Effector memory CD4-positive, alpha-beta T cell (primary cell): ENCODE measurements at regions not wholly inside any gene's neighbourhood (a gene's known extent, or its start where the extent isn't known, plus 50 kb on each side); places are given as distances from the start of the nearest gene placed in this dataset.

Source experiments
- DNase-seq, 3 donors: peaks; one replicate each; pipeline ENCODE4 v3.0.0-alpha.2; 2020
- H3K27ac ChIP-seq: 2 replicates; pipeline ENCODE4 v1.7.0; 2013; ENCODE audit warnings: mild to moderate bottlenecking, low read length, moderate library complexity; ENCODE audit not compliant: insufficient read depth, poor library complexity, severe bottlenecking
- H3K27me3 ChIP-seq: replicated peaks from 2 replicates; pipeline ENCODE4 v1.7.0; 2013; ENCODE audit warnings: mild to moderate bottlenecking, low read length; ENCODE audit not compliant: insufficient read depth, control insufficient read depth, poor library complexity, severe bottlenecking
- H3K36me3 ChIP-seq: 2 replicates; pipeline ENCODE4 v1.7.0; 2013; ENCODE audit warnings: mild to moderate bottlenecking, low read length, moderate library complexity; ENCODE audit not compliant: control insufficient read depth, insufficient read depth
- H3K4me1 ChIP-seq: 2 replicates; pipeline ENCODE4 v1.7.0; 2013; ENCODE audit warnings: low read length, mild to moderate bottlenecking; ENCODE audit not compliant: control insufficient read depth, insufficient read depth, poor library complexity, severe bottlenecking
- H3K4me3 ChIP-seq: 2 replicates; pipeline ENCODE4 v1.7.0; 2013; ENCODE audit warnings: low read length, low read depth, mild to moderate bottlenecking; ENCODE audit not compliant: insufficient read depth, poor library complexity, severe bottlenecking
- H3K9me3 ChIP-seq: 2 replicates; pipeline ENCODE4 v1.7.0; 2013; ENCODE audit warnings: mild to moderate bottlenecking, low read length, moderate library complexity; ENCODE audit not compliant: control insufficient read depth

DNA sequence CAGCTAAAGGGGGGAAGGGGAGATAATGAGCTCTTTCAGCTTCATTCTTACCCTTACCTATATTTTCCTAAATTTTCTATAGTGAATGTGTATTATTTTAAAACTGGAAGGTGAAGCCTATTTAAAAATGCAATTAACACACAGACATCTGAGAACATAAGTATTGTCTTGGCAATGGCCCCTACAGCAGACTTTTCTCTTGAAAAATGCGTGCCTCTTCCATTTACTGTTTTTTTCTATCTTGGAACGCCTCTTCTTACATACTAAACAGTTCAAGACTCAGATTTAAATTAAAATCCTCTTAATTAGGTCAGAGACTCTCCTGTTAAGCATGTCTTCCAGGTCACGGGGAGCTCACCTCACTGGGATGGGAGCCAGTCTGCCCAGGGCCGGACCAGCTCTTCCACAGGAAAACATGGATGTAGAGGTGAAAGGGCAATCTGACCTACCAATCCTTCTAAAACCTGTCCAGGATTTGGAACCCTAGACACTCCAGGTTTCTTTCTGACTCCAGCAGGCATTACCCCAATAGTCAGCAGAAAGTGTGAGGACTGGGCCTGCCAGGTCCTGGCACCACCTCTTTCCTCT, 137.3 kb downstream of the ZNF281 start:
- no peaks in the 10 kb centered on the region for H3K27me3 ChIP-seq
- no peaks in the 10 kb centered on the region for H3K9me3 ChIP-seq
- H3K4me3 ChIP-seq, result no peak overlapping the region
- no peak overlapping the region for H3K27ac ChIP-seq
- no peak for DNase-seq
- H3K4me1 ChIP-seq, result no peaks in the 10 kb centered on the region
- H3K36me3 ChIP-seq, result no peaks in the 10 kb centered on the region

DNA sequence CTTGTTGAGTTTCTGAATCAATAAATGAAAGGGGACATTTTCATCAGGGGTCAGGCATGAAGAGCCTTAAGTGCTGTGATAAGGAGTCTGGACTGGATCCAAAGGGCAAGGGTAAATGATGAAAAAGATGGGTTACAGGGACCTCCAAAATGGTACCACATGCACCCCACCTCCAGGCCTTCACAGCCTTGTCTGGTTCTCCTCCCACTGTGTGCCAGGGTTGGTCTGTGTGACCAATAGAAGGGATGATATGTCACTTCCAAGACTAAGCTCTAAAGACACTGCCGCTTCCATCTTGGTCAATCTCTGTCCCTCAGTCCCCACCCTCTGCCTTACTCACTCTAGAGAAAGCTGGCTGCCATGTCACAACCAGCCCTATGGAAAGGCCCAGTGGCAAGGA, 140.6 kb downstream of the ZNF281 start:
- H3K9me3 ChIP-seq, result no peaks in the 10 kb centered on the region
- no peaks in the 10 kb centered on the region for H3K27me3 ChIP-seq
- no peak for DNase-seq
- H3K27ac ChIP-seq, result no peak overlapping the region
- H3K36me3 ChIP-seq, result no peaks in the 10 kb centered on the region
- H3K4me3 ChIP-seq, result no peak overlapping the region
- no peaks in the 10 kb centered on the region for H3K4me1 ChIP-seq

DNA sequence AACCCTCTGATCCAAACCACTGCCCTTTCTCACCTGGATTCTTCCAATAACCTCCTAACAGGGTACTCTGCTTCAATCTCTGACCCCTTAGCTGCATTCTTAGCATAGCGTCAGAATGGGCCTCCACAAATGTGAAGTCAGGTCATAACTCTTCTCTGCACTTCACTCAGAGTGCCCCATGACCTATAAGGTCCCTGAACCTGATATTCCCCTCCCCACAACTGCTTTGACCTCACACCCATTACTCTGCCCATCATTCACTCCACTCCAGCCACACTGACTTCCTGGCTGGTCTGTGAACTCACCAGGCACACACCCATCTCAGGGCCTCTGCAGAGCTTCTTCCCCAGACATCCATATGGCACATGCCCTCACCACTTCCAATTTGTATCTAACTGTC, 141.9 kb downstream of the ZNF281 start:
- DNase-seq, result no peak
- H3K9me3 ChIP-seq, result no peaks in the 10 kb centered on the region
- H3K4me1 ChIP-seq, result no peaks in the 10 kb centered on the region
- no peaks in the 10 kb centered on the region for H3K36me3 ChIP-seq
- no peak overlapping the region for H3K4me3 ChIP-seq
- no peak overlapping the region for H3K27ac ChIP-seq
- no peaks in the 10 kb centered on the region for H3K27me3 ChIP-seq

- no peaks in the 10 kb centered on the region for H3K27me3 ChIP-seq
- no peak overlapping the region for H3K4me3 ChIP-seq
- no peaks in the 10 kb centered on the region for H3K9me3 ChIP-seq
- no peaks in the 10 kb centered on the region for H3K36me3 ChIP-seq
- no peaks in the 10 kb centered on the region for H3K4me1 ChIP-seq
- DNase-seq, result no peak
- no peak overlapping the region for H3K27ac ChIP-seq
Measured at GRCh38 chr1:200267458-200267857, 142.4 kb downstream of the ZNF281 start.

DNA sequence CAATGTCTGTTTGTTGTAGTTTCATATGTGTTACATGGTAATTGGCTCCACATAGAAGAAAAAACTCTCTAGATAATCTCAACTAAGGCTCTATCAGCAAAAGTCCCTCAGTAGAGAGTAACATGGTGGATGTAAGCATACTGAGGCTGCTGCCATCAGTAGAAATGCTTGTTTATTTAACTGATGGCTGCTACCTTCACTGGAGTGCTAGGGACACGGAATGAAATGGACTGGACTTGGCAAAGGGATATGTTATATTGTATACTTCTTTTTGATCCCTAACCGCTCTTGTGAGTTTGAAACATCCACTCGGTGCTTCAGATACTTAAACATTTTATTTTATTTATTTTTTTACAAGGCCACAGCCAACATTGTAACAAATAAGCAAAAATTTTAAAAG, 143.0 kb downstream of the ZNF281 start:
- H3K9me3 ChIP-seq, result no peaks in the 10 kb centered on the region
- H3K27ac ChIP-seq, result no peak overlapping the region
- H3K4me3 ChIP-seq, result no peak overlapping the region
- H3K4me1 ChIP-seq, result no peaks in the 10 kb centered on the region
- no peaks in the 10 kb centered on the region for H3K36me3 ChIP-seq
- DNase-seq, result no peak
- H3K27me3 ChIP-seq, result no peaks in the 10 kb centered on the region

DNA sequence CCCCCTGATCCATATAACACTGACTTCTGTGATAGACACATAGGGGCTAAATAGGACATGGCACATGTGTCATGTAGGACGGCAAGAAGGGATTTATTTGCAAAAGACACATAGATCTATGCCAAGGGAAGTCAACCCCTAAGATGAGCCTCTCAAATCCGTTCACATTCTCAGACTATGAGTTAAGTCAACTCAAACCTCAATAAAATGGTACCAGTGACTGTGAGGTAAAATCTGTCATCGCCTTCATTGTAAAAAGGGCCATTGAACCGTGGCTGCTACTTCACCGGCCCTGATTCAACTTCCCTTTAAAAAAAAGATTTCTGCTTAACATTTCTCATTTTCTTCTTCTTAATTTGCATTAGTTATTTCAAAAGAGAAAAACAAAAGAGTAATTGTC, 144.0 kb downstream of the ZNF281 start:
- DNase-seq, result no peak
- Histone ChIP-seq H3K9me3 (no peaks in the 10 kb centered on the region), H3K4me3 (no peak overlapping the region), H3K4me1 (no peaks in the 10 kb centered on the region), H3K27me3 (no peaks in the 10 kb centered on the region), H3K36me3 (no peaks in the 10 kb centered on the region), H3K27ac (no peak overlapping the region)

DNA sequence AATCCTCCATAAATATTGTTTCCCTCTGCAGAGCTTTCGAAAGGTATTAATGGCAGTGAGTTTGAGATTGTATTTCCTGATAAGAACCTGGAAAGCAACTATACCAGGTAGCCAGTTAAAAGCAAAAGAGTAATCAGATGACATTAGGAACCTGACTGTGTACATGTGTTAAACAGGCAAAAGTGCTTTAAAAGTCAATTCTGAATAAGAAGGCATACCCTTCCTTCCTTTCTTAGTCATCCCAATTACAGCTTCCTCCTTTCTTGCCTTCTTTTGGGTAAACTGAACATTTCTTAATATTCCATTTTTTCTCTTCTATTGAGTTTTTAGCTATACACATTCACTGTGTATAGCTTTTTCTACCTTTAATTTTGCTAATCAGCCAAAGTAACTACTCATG, 144.7 kb downstream of the ZNF281 start:
- H3K4me3 ChIP-seq, result no peak overlapping the region
- H3K36me3 ChIP-seq, result no peaks in the 10 kb centered on the region
- no peak overlapping the region for H3K27ac ChIP-seq
- H3K9me3 ChIP-seq, result no peaks in the 10 kb centered on the region
- H3K27me3 ChIP-seq, result no peaks in the 10 kb centered on the region
- no peak for DNase-seq
- H3K4me1 ChIP-seq, result no peaks in the 10 kb centered on the region

- Histone ChIP-seq H3K36me3 (no peaks in the 10 kb centered on the region), H3K9me3 (no peaks in the 10 kb centered on the region), H3K27ac (no peak overlapping the region), H3K4me3 (no peak overlapping the region), H3K27me3 (no peaks in the 10 kb centered on the region), H3K4me1 (no peaks in the 10 kb centered on the region)
- DNase-seq, result no peak
Measured at GRCh38 chr1:200263203-200263602, 146.6 kb downstream of the ZNF281 start.

- DNase-seq, result no peak
- Histone ChIP-seq H3K27ac (no peak overlapping the region), H3K27me3 (no peaks in the 10 kb centered on the region)
Measured at GRCh38 chr1:200262326-200262965, 147.4 kb downstream of the ZNF281 start.

DNA sequence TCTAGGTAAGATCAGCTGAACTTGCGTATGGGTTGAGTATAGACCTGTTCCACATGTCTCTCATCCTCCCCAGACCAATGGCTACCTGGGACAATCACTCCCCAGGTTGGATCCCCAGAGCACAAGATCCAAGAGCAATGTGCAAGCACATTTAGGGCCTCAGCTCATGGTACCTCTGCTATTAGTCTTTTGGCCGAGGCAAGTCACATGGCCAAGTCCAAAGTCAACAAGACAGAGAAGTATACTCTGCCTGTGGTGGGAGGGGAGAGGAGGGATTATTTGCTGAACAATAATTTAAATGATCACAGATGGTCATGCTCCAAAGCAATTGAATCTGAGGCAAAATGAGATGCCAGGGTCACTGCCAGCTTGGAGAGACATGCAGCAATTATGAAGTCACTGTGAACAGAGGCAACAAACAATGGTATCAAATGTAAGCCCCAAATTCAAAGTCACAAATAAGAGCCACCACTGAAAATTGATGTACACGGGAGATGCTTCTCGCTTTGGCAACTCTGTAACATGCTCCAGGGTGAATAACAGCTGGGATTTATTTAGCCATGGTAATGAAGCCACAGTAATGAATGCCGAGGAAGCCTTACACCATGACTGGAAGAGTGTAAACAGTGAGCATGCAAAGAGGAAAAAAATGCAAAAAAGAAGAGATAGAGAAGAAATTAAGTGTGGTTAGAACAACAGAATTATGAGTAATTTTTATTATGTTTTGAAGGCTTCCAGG, 149.1 kb downstream of the ZNF281 start:
- DNase-seq, result no peak
- no peak overlapping the region for H3K27ac ChIP-seq
- no peaks in the 10 kb centered on the region for H3K4me1 ChIP-seq
- no peaks in the 10 kb centered on the region for H3K9me3 ChIP-seq
- H3K36me3 ChIP-seq, result no peaks in the 10 kb centered on the region
- no peaks in the 10 kb centered on the region for H3K27me3 ChIP-seq
- no peak overlapping the region for H3K4me3 ChIP-seq

More at GRCh38 chr1:200262326-200262965, 147.4 kb downstream of the ZNF281 start:
- H3K4me1 ChIP-seq, result no peaks in the 10 kb centered on the region
- no peaks in the 10 kb centered on the region for H3K9me3 ChIP-seq
- no peak overlapping the region for H3K4me3 ChIP-seq
- no peaks in the 10 kb centered on the region for H3K36me3 ChIP-seq
